Cardiac fibroblast (primary cell): ENCODE measurements at regions not wholly inside any gene's neighbourhood (a gene's known extent, or its start where the extent isn't known, plus 50 kb on each side); places are given as distances from the start of the nearest gene placed in this dataset.
"Not testable (repeated sequence)": the region's sequence is repeated elsewhere in the genome, so short reads cannot be mapped to it uniquely, and the experiment has no call there.

ENCODE experiments used
- DNase-seq, 2 donors: peaks; one replicate each; pipeline versions ENCODE4 v3.0.0 to v3.0.0-alpha.2; 2010; ENCODE audit warnings: low read depth in 2 of 2
- H3K4me3 ChIP-seq, 2 donors: replicated peaks in 1 of 2; 1 replicate in 1 of 2; 2 replicates in 1 of 2; pipeline ENCODE4 v1.5.1; 2011; ENCODE audit warnings: low read depth in 2 of 2, low read length in 2 of 2, mild to moderate bottlenecking in 2 of 2, moderate library complexity in 1 of 2
- CTCF ChIP-seq: IDR thresholded peaks from one replicate; pipeline ENCODE4 v1.5.1; 2011; ENCODE audit warnings: low read depth, mild to moderate bottlenecking, low read length, inconsistent platforms

- no peak overlapping the region for H3K4me3 ChIP-seq
- no peak for DNase-seq
- TF ChIP-seq CTCF, result no peak
These were observed 424.1 kb downstream of the RSL24D1 start for GRCh38 chr15:54772663-54773062.

- H3K4me3 ChIP-seq, DNase-seq: not testable (repeated sequence)
These were observed 447.3 kb downstream of the RSL24D1 start for GRCh38 chr15:54749461-54749860.

- no peak for TF ChIP-seq CTCF
- no peak overlapping the region for H3K4me3 ChIP-seq
- no peak for DNase-seq
These were observed 474.3 kb downstream of the RSL24D1 start for GRCh38 chr15:54722342-54722986.

GRCh38 chr15:54719325-54719724 is 477.4 kb downstream of the RSL24D1 start:
- DNase-seq, result no peak
- no peak for TF ChIP-seq CTCF

GRCh38 chr15:54707805-54708752 is 488.7 kb downstream of the RSL24D1 start:
- H3K4me3 ChIP-seq, result no peak overlapping the region
- DNase-seq, result no peak
- TF ChIP-seq CTCF, result no peak

More at GRCh38 chr15:54719325-54719724, 477.4 kb downstream of the RSL24D1 start:
- no peak overlapping the region for H3K4me3 ChIP-seq

GRCh38 chr15:54687628-54688027 is 509.1 kb downstream of the RSL24D1 start:
- DNase-seq, result no peak
- H3K4me3 ChIP-seq, result no peak overlapping the region
- no peak for TF ChIP-seq CTCF
